Tongue (tissue), 1 donor: ENCODE measurements at regions not wholly inside any gene's neighbourhood (a gene's known extent, or its start where the extent isn't known, plus 50 kb on each side); places are given as distances from the start of the nearest gene placed in this dataset.
"Not testable (repeated sequence)": the region's sequence is repeated elsewhere in the genome, so short reads cannot be mapped to it uniquely, and the experiment has no call there.

Experiments used
- DNase-seq: peaks from one replicate; pipeline ENCODE4 v3.0.0-alpha.2; 2015

- not testable (repeated sequence) for DNase-seq
Observed at GRCh38 chr21:6095304-6095703, 4426.1 kb upstream of the TPTE start.

GRCh38 chr21:6096560-6097424 is 4424.6 kb upstream of the TPTE start:
- DNase-seq, result not testable (repeated sequence)

GRCh38 chr21:6097736-6098135 is 4423.6 kb upstream of the TPTE start:
- not testable (repeated sequence) for DNase-seq

- peak; percentile 0 for DNase-seq
Observed at GRCh38 chr21:6098191-6098935, 4423.0 kb upstream of the TPTE start.

GRCh38 chr21:6101588-6101987 is 4419.8 kb upstream of the TPTE start:
- DNase-seq, result not testable (repeated sequence)

GRCh38 chr21:6104546-6104945 is 4416.8 kb upstream of the TPTE start:
- not testable (repeated sequence) for DNase-seq

DNA sequence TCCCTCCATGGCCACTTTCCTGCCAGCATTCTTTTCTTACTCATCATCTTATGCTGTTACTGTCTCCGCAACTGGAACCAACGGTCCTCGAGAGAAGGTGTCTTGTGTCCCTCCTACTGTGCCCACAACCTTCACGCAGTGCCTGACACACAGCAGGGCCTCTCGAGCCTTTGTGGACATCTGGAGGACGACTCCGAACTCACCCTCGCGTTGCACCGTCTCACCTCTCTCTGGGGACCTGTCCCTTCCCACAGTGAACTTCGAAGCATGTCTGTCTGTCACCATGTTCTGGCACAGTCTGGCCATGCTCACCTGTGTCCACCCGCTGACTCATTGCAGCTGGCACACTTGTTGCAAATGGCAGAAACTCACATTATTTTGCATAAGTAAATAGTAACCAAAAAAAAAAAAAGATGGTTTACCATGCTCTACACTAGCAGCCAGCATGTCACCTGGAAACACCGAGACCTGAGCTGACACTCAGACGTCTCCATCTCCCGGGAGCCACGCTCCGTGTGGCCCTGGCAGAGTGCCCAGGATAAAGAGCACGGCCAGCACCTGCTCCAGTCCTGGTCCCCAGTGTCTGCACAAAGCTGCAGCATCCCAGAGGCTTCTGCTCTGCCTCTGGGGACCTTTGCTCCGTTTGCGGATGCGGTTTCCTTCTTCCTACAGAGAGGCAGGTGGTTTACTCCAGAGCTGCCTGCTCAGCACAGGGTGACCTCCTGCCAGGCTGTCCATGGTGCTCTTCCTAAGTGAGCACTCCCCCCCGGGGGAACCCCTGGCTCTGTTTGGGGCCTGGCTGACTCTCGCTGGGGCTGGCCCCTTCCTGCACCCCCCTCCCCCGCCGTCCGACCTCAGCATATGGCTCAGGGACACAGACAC is 4414.5 kb upstream of the TPTE start:
- not testable (repeated sequence) for DNase-seq

GRCh38 chr21:6108894-6109293 is 4412.5 kb upstream of the TPTE start:
- not testable (repeated sequence) for DNase-seq

GRCh38 chr21:6109774-6110173 is 4411.6 kb upstream of the TPTE start:
- peak; percentile 8 for DNase-seq

- DNase-seq, result not testable (repeated sequence)
Observed at GRCh38 chr21:6110716-6111343, 4410.6 kb upstream of the TPTE start.

GRCh38 chr21:6111354-6111753 is 4410.0 kb upstream of the TPTE start:
- not testable (repeated sequence) for DNase-seq

GRCh38 chr21:6118336-6118735 is 4403.0 kb upstream of the TPTE start:
- DNase-seq, result not testable (repeated sequence)

DNA sequence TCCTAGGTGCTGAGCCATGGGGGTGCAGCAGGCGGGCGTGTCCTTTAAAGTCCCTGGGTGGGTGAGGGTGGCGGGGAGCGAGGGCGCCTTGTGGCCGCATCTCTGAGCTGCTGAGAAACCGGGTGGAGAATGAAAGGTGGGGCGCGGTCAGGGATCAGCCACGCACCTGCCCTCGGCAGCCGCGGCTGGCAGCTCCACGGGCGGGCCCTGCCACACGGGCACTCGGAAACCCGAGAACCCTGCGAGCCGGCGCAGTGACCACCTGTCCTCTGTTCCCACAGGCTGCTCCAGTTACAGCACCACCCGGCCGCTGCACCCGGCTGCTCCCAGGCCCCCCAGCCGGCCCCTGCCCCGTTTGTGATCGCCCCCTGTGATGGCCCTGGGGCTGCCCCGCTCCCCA is 4400.5 kb upstream of the TPTE start:
- not testable (repeated sequence) for DNase-seq

- not testable (repeated sequence) for DNase-seq
Observed at GRCh38 chr21:6122629-6123028, 4398.8 kb upstream of the TPTE start.

DNA sequence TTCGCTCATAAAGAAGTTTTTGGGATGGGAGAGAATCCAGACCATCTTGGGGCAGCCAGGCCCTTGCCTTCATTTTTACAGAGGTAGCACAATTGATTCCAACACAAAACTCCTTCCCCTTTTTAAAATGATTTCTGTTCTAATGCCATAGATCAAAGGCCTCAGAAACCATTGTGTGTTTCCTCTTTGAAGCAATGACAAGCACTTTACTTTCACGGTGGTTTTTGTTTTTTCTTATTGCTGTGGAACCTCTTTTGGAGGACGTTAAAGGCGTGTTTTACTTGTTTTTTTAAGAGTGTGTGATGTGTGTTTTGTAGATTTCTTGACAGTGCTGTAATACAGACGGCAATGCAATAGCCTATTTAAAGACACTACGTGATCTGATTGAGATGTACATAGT is 4398.2 kb upstream of the TPTE start:
- not testable (repeated sequence) for DNase-seq

DNA sequence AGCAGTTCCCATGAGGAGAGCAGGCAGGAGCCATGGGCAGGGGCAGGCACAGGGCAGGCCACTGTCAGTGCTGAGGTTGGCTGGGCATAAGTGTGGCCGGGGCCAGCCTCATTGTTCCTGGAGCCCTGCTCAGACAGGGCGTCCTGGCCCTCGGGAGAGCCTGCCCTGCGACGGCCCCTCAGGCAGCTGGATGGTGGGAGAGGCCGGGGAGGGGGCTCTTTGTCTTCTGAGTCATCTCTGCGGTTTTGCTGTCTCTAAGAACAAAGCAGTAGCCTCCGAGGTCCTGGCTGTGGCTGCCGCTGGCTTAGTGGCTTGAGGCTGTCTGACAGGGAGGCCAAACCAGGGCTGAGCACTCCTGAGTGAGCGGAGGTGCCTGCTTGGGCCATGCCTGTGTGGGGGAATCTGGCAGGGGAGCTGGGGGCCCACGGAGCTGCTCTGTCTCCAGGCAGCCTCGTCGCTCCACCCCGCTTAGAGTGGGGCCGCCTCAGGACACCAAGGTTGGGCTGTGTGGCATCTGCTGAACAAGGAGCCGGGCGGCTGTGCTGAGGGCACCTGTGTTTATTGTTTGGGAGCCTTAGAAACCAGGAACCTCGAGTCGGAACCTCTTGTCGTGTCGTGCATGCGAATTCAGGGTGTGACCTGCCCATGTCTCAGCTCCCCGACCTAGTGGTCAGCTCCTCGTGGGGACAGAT is 4395.7 kb upstream of the TPTE start:
- DNase-seq, result peak; percentile 0

GRCh38 chr21:6126976-6127732 is 4394.2 kb upstream of the TPTE start:
- peak; percentile 0 for DNase-seq

DNA sequence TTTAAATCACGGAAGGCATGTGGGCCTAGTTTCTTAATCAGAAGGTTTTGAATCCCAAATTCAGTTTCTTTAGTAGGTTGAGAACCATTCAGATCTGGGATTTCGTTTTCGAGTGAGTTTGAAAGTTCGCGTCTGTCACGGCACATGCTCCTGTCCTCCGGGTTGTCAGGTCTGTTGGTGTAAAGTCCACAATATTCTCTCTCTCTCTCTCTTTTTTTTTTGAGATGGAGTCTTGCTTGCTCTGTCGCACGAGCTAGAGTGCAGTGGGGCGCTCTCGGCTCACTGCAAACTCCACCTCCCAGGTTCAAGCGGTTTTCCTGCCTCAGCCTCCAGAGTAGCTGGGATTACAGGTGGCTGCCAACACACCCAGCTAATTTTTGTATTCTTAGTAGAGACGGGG is 4390.6 kb upstream of the TPTE start:
- DNase-seq, result not testable (repeated sequence)

DNA sequence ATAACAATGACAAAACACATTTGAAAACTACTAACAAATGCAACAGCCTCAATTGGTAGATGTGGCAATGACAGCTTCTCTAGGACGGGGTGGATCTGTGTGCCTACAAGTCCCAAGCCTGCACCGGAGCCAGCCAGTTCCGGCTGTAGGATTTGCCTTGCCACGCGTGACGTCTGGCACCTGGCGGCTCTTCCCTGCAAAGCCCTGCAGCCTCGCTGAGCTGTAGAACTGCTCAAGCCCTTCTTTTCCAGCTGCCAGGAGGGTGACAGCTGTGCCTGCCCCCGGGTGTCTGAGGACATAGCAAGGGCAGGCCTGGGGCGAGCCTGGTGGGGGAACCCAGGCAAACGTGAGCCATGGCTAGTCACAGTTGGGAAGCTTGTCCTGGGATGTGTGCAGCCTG is 4388.0 kb upstream of the TPTE start:
- not testable (repeated sequence) for DNase-seq
